GM18505 (cell line): ENCODE measurements at regions not wholly inside any gene's neighbourhood (a gene's known extent, or its start where the extent isn't known, plus 50 kb on each side); places are given as distances from the start of the nearest gene placed in this dataset.
"Not testable (repeated sequence)": the region's sequence is repeated elsewhere in the genome, so short reads cannot be mapped to it uniquely, and the experiment has no call there.

ENCODE experiments used
- ATAC-seq: cut with Tn5 transposase; IDR thresholded peaks from one replicate; pipeline ENCODE4 v1.9.1; 2021; ENCODE audit not compliant: unreplicated experiment
- POLR2A ChIP-seq: IDR thresholded peaks from 4 replicates; pipeline ENCODE4 v1.6.1; 2011; ENCODE audit warnings: borderline replicate concordance; ENCODE audit not compliant: insufficient read depth, insufficient read length; ENCODE audit errors: extremely low read depth

- TF ChIP-seq POLR2A = no peak
Observed at GRCh38 chr15:35953424-35953823, 407.5 kb upstream of the DPH6 start.

GRCh38 chr15:35956056-35956455 is 410.1 kb upstream of the DPH6 start:
- TF ChIP-seq POLR2A = no peak
- ATAC-seq = no peak

More at GRCh38 chr15:35953424-35953823, 407.5 kb upstream of the DPH6 start:
- ATAC-seq = no peak

- no peak for ATAC-seq
- no peak for TF ChIP-seq POLR2A
Observed at GRCh38 chr15:35958021-35958420, 412.1 kb upstream of the DPH6 start.

- no peak for TF ChIP-seq POLR2A
- ATAC-seq = no peak
Observed at GRCh38 chr15:35958975-35959374, 413.0 kb upstream of the DPH6 start.

GRCh38 chr15:35963326-35963725 is 417.4 kb upstream of the DPH6 start:
- no peak for TF ChIP-seq POLR2A
- no peak for ATAC-seq

GRCh38 chr15:35966781-35967180 is 420.8 kb upstream of the DPH6 start:
- TF ChIP-seq POLR2A = no peak
- ATAC-seq = no peak

GRCh38 chr15:35967968-35968367 is 422.0 kb upstream of the DPH6 start:
- not testable (repeated sequence) for ATAC-seq

GRCh38 chr15:35973029-35973428 is 427.1 kb upstream of the DPH6 start:
- ATAC-seq = no peak
- TF ChIP-seq POLR2A = no peak

- TF ChIP-seq POLR2A = no peak
- no peak for ATAC-seq
Observed at GRCh38 chr15:35974052-35974451, 428.1 kb upstream of the DPH6 start.

- no peak for TF ChIP-seq POLR2A
Observed at GRCh38 chr15:35975941-35976340, 430.0 kb upstream of the DPH6 start.

GRCh38 chr15:35979608-35980007 is 433.6 kb upstream of the DPH6 start:
- ATAC-seq = no peak
- TF ChIP-seq POLR2A = no peak

More at GRCh38 chr15:35975941-35976340, 430.0 kb upstream of the DPH6 start:
- no peak for ATAC-seq

GRCh38 chr15:35980719-35981118 is 434.8 kb upstream of the DPH6 start:
- no peak for ATAC-seq
- no peak for TF ChIP-seq POLR2A

- TF ChIP-seq POLR2A = no peak
Observed at GRCh38 chr15:35986191-35986721, 440.3 kb upstream of the DPH6 start.

GRCh38 chr15:35987056-35987455 is 441.1 kb upstream of the DPH6 start:
- no peak for TF ChIP-seq POLR2A
- ATAC-seq = no peak

More at GRCh38 chr15:35986191-35986721, 440.3 kb upstream of the DPH6 start:
- no peak for ATAC-seq

GRCh38 chr15:35991386-35991785 is 445.4 kb upstream of the DPH6 start:
- TF ChIP-seq POLR2A = no peak
- ATAC-seq = no peak
